ENCODE measurements at regions not wholly inside any gene's neighbourhood (a gene's known extent, or its start where the extent isn't known, plus 50 kb on each side); places are given as distances from the start of the nearest gene placed in this dataset.

DNA sequence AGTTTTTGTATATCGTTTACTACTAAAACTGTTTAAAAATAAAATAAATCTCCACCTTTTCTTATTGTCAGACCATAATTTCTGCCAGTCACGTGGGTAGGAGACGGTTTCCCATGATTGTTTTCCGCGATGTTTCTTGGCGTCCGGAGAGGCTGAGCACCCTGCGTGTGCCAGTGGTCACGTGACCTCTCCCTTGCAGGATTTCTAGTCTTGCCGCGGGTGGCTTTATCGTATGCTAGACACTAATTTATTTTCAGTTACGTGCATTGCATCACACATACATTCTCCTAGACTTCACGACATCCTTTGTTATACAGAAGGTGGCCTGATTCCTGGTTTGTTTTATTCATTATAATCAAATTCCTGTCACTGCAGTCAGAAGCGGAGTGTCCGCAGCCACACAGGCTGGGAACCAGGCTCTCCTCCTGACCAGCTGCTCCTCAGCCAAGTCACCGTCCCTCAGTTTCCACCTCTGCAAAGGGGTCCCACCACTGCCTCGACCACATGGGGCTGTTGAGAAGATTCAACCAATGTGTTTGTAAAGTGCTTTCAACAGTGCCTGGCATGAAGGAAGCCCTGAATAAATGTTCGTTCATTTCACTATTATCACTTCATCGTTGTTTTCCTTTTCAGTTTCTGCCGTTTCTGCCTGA lies 203.2 kb upstream of the PPP2R2D start:
- no peak for DNase-seq

DNA sequence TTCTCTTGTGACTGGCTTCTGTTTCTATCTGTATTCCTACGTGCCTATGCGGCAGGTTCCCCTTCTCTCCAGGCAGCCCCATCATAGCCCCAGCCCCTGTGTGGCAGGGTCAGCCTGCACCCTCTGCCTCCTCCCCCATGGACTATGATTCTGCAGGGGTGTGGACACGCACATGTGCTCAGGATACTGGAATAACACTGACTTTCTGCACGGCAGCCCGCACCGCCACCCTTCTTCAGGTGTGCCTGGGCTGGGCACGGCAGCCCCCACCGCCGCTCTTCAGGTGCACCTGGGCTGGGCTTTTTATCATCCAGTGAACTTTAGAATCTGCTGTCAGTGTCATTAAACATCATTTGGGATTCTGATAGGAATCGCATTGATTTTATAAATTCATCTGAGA lies 202.6 kb upstream of the PPP2R2D start:
- no peak for DNase-seq

DNA sequence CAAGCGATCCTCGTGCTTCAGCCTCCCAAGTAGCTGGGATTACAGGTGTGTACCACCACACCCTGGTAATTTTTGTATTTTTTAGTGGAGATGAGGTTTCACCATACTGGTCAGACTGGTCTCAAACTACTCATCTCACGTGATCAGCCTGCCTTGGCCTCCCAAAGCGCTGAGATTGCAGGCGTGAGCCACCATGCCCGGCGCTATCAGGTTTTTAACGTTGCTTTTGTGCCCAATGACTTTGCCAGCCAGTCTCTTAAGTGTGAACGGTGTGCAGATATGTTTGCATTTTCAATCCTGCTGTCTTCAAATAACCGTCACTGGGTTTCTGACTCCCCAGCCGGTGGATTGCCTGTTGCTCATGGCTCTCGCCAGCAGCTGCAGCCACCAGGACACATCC lies 201.8 kb upstream of the PPP2R2D start:
- no peak for DNase-seq

DNA sequence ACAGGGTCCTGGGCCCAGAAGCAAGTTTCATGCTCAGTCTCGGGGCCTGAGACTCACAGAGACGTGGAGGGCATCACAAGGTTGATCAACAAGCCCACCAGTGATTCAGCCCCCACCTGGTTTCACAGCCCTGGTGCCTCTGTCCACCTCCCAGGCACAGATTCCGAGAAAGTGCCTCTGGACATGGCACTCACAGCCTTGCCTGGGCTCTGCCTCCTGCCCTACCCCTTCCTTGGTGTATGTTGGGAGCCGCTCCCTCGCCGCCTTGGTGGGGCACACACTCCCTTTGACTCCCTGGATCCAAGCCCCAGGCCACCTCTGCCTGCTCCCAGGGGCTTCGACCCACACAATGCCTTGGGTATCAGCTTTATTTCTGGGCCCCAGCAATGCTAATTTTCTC lies 200.8 kb upstream of the PPP2R2D start:
- no peak for DNase-seq

DNA sequence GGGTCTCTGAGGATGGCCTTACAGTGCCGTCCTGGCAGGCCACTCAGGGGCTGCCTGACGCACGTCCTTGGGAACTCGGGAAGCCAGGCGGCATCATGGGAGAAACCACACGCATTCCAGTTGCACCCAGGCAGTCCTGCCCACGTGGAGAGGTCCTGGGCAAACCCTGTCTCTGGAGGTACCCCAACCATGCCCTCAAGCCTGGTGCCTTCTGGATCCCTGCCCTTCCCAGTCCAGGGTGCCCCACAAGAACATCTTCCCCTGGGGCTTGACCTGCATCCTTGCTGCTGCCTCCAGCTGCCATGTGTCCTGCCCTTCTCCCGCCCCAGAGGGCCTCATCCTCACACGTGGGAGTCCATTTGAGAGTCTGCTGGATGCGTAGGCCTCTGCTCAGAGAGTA lies 200.3 kb upstream of the PPP2R2D start:
- no peak for DNase-seq

DNA sequence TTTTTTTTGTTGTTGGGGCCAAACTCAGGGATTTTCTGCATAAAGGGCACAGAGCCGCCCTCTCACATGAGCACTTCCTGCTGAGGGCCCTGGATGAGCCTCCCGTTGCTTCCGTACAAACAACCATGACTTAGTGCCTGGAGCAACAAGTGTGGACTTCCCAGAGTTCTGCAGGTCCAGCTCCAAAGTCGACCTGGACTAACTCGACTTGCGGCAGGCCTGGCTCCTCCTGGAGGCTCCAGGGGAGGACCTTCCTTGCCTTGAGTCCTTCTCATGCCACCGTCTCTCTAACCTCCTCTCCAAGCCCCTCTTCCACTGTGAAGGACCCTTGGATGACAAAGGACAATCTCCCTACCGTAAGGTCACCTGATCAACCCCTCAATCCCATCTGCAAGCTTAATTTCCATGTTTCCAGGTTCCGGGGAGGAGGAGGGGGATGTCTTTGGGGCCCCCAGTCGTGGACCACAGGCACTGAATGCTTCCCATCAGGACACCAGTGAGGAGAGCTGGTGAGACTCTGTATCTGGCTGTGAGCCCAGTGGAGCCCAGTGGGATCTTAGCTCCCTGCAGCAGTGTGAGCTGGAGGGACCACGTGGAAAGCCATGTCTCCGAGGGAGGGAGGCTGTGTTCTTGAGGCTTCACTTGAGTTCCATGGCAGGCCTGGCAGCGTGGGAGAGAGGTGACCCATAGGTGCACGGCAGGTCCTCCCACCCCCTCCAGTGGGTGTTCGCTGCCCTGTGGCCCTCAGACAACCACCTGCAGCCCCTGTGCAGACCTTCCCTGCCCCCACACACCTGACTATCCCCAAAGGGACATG lies 199.5 kb upstream of the PPP2R2D start:
- no peak for DNase-seq

DNA sequence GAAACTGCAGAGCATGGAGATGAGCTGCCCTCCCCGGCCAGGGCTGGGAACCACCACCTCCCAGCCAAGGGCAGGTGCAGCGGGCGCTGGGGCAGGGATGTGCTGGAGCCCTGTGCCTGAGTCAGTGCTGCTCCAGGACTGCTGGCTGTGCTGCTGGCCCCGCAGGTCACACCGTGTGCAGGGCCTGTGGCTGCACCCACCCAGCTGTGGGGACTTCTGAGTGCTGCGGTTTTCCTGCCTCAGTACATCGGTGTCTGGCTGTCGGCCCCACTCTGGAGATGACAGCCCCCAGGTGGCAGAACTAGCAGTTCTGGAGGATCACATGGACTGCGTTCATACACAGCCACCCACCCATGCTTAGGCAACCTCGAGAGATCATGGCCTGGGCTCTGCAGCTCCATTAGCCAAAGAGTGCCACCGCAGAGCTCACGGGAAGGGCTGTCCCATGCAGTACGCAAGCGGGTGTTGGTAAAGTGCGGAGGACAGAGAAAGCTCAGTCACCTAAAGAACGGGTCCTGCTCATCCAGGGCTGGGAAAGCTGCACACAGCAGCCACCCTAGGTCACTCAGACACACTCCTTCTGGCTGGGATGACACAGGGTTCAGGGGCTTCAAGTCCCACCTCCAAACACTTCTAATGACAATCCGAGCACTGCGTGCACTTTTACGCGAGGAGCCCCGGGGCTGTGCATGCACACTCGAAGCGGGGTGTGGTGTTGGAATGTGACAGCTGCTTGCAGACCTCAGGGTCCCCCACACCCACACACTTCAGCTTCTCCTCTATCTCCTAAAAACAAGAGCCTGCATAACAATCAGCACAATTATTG lies 198.1 kb upstream of the PPP2R2D start:
- DNase-seq: no peak

DNA sequence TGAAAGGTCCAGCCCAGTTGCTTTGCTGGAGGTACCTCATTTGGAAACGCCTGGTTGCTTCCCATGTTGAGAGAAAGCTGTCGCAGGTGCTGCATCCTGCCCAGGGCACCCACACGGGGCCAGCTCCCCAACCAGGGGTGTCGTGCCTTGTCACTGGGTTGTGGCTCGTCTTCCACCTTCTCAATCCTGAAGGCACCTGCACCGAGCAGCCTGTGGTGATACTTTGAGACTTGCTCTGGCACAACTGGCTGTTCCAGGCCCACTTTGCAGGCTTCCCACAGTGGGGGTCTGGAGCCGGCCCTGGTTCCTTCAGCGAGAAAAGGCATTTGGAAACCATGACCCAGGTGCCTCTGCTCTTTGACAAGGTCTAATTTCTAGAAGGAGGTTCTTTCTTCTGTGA lies 197.3 kb upstream of the PPP2R2D start:
- DNase-seq: no peak

DNA sequence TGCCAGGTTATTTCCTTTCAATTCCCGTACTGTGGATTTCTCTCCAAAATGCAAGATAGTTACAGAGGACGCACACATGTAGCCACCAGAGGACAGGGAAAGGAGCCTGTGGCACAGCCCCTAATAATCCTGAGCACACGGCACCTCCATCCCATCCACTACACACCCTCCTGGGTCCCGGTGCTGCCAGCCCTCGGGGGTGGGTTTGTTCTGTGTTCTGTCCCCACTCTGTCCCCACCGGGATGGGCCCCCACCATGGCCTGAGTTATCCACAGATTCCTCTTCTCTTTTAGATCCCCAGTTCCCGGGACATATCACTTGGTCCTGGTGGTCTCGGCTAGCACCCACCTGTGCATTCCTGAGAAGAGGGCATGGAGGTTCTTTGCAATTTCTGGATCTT lies 196.9 kb upstream of the PPP2R2D start:
- DNase-seq: no peak

DNA sequence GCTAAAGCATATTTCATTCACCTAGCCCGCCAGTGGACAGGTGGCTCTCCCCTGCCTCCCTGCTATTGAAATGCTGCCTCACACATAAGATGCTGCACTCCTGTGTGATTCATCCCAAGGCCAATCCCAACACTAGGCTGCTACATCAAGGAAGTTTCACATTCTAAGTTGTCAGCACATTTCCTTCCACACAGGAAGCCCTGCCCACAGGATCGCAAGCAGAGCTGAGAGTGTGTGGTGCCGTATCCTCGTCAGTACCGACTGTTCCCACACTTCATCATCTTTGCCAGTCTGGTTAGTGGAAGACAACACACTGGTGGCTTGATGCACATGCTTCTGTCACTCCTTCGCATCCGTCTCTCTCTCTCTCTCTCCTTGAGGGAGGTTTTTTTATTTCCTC lies 194.3 kb upstream of the PPP2R2D start:
- no peak for DNase-seq

DNA sequence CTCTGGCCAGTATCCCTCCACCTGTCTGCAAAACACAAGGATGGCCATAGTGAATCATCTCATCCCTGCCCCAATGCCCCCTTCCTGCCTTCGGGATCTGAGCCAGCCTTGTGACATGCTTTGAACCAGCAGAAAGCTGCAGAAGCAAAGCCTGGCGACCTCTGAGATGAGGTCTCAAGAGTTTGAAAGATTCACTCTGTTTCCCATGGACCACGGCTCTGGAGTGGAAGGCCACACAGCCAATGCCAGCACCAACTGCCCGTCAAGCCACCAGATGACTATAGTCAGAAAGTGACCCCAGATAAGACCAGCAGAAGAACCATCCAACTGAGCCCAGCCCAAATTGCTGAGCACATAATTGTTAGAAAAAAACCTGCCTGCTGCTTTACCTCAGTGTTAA lies 193.9 kb upstream of the PPP2R2D start:
- DNase-seq: no peak

DNA sequence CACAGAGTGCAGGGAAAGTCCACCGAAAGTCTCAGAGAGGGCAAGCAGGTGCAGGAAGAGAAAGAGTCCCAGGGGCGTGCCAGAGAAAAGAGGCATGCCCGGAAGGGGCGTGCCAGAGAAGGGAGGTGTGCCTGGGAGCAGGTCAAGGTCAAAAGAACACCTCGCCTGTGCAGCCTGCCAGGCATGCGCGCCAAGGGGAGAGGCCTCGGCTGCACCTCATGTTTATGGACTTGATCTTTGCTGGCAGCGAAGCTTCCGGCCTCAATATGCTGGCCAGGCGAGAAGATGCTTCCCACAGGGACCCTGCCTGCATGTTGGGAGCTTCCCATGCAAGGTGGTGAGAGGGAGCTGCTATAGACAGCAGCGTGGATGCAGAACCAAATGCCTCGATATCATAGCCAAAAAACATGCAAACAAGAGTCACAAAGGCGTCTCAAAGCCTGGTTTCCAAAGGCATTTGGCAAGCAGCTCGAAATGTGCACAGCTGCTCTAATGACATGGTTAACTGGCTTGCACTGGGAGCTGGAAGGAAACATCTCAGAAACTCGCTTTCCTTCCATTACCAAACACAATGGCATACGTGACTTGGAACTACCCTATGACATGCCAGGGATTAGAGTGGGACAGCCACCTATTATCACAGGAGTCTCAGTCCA lies 192.5 kb upstream of the PPP2R2D start:
- no peak for DNase-seq

DNA sequence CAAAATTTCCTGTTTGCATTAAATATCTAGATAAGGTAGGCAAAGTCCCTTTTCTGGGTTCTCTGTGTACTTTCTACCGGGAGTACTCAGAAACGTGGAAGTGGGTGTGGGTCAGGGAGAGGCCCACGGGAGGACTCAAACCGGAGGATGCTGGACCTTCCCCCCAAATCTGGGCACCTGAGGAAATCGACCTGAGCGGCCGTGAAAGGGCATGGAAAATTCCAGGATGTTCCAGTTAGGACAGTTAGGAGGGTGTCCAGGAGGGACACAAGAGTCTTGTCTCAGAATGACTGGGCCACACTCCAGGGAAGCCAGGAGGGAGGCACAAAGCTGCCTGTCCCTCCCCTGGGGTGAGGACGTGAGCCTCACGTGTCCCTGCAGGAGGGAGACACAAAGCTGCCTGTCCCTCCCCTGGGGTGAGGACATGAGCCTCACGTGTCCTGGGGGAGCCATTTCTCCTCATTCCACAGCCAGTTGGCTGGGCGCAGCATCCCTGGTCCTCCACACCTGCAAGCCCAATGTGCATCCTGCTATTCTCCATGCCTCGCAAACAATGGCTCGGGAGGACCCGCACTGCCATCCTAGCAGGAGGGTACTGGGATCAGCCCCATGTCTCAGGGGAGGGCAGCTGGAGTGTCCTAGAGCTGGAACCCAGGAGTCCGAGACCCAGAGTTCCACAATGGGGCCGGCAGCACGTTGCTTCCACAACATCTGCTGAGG lies 190.5 kb upstream of the PPP2R2D start:
- DNase-seq: no peak

DNA sequence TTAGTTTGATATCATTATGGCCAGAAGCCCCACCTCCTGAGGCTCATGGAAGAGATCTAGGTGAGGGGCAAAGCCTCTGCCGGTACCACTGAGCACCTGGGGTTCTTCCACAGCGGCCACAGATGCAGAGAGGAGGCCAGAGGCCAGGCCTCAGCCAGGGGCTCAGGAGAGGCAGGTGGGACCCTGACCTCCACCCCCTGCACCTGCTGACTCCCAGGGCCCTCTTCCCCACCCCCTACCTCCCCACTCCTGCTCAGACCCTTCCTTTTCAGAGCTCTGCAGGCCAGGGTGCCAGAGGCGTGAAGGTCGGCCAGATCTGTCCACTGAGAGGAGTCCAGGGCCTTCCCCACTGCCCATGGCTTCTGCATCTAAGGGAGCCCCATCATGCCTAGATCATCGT lies 178.7 kb upstream of the PPP2R2D start:
- DNase-seq: no peak

DNA sequence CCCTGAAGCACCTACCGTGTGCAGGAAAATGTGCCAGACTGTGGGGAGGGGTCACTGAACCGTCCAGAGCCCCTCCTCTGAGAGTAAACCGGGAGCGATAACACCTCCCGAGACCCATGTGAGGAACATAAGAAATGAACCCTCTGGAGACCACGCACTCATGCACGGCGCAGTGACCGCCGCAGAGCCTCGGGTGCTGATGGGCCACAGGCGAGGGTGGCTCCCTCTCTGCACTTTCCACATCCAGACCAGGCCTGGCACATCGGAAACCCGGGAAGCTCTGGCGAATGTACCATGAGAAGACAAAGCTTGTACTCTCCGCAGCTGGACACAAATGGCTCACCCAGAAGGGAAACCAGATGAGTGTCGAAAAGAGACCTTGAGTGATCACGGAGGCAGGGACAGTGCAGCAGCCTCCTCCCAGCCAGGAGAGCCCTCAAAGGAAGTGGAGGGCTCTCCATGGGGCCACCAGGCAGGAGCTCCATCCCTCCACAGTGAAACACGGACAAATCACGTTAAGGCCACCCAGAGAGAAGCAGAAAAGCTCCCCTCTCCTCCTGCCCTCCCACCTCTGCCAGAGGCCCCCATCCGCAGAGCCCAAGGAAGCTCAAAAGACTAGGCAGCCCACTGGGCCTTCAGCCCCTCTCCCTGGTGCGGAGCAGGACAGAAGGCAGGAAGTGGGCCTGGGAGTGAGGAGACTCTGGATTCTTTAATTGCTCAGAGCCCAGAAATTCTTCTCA lies 178.1 kb upstream of the PPP2R2D start:
- no peak for DNase-seq

DNA sequence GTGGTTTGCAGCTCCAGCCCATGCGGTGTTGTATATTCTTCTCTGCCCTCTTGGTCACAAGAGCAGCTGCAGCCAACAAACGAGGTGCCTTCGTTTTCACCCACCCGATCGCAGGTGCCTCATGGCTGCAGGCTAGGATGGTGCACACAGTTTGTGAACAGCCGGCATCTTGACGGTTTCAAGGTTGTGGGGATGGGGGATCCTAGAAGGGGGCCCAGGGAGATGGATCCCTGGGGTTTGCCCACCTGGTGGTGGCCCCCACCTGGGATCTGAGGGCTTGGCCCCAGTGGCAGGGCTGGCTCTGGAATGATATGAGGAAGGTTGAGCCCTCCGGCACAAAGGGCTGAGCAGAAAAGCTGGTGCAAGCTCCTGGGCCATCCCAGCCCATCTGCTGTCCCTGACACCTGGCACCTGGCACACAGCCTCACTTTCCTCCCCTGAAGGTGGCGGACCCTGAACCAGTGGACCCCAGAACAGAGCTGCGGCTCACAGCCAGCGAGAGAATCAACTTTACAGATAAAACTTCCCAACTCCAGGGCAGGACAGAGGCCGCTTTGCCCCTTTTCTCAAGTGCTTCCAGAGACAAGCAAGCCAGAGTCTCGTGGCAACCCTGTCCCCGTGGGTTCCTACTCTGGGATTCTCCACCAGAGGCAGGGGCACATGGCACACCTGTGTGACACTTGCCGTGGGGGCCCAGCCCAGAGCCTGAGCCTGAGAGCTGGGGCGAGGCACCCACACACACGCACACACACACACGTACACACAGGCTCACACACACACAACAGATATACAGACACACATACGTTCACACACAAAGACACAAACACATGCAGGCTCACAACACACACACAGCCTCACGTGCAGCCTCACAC lies 177.3 kb upstream of the PPP2R2D start:
- DNase-seq: no peak

DNA sequence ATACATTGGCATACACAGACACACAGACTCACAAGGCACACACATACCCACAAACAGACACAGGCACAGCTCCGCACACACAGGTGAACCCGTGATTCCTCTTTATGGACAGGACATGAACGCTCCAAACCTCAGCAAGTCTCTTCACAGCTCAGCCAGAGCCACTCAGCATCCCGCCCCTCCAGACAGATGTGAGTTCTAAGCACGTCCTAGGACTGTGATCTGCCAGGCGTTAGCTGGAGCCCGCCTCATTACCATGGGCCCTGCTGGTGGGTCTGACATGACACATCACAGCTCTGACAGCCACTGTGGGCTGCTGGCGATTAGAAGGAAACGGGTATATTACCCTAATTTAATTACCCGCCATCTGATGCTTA lies 176.7 kb upstream of the PPP2R2D start:
- no peak for DNase-seq

DNA sequence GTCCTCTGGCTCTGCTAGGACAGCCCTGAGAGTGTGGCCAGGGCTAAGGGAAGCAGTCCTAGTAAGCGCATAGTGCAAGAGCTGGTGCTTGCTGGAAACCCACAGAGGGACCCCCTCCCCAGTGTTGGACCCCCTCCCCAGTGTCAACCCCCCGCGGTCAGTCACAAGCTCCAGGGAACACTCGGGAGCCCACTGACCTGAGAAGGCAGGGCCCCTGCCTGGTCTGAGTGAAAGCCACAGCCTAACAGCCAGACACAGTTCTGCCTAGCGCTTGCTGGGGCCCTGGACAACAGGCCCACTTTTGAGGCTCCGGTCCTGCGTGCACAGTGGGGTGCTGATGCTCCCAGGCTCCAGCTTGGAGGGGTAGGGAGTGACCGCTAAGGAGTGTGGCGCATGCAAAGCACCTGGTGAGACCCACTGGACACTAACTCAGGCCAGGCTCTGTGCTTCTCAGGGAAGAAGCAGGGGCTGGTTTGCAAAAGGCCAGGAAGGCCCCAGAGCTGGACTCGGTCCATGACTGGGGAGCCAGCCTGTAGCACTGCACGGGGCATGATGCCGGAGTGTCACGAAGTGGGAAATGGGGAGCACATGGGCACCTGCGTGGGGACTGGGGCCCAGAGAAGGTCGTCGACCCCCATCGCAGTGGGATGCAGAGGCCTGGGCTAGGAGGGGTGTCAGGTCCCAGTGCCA lies 175.8 kb upstream of the PPP2R2D start:
- no peak for DNase-seq

DNA sequence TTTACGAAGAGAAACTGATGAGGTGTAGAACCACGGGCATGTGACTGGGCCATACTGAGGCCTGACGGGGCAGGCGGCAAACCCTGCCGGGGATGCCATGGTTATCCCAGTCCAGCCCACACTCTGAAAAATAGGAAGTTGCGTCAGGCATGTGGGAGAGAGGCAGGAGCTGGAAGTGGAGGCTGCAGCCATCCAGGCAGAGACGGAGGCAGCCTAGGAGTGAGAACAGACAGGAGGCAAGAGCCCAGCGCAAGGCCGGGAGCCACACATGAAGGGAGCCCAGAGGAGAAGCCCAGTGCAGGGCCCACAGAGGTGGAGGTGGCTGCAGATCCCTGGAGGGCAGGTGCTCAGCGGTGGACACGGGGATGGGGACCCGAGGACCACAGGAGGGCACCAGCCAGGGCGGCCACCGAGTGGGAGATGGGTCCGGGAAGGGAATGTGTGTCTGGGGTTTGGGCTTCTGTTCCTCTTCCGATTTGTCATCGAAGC lies 175.2 kb upstream of the PPP2R2D start:
- DNase-seq: no peak
